ENCODE measurements at regions not wholly inside any gene's neighbourhood (a gene's known extent, or its start where the extent isn't known, plus 50 kb on each side); places are given as distances from the start of the nearest gene placed in this dataset.
"Not testable (repeated sequence)": the region's sequence is repeated elsewhere in the genome, so short reads cannot be mapped to it uniquely, and the experiment has no call there.

DNA sequence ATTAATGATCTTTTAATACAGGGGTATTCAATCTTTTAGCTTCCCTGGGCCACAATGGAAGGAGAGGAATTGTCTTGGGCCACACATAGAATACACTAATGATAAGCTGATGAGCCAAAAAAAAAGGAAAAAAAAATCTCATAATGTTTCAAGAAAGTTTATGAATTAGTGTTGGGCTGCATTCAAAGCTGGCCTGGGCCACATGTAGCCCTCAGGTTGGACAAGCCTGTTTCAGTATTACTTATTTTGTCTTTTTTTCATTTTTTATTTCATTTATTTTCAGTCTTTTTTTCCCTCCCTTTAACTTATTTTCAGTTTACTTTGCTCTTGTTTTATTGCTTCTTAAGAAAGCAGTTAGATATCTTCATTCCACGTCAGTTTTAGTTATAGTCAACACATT, 2171.8 kb upstream of the DEFB115 start:
- Histone ChIP-seq H3K36me3 (ENCODE audit: control insufficient read depth, insufficient read depth, low read length) (no peaks in the 10 kb centered on the region), H3K4me3 (ENCODE audit: low read depth, low read length) (no peak overlapping the region), H3K27me3 (ENCODE audit: control insufficient read depth, insufficient read depth, low read length) (no peaks in the 10 kb centered on the region)
- no peak for DNase-seq (ENCODE audit: low read depth)
- TF ChIP-seq, protein P1, sequence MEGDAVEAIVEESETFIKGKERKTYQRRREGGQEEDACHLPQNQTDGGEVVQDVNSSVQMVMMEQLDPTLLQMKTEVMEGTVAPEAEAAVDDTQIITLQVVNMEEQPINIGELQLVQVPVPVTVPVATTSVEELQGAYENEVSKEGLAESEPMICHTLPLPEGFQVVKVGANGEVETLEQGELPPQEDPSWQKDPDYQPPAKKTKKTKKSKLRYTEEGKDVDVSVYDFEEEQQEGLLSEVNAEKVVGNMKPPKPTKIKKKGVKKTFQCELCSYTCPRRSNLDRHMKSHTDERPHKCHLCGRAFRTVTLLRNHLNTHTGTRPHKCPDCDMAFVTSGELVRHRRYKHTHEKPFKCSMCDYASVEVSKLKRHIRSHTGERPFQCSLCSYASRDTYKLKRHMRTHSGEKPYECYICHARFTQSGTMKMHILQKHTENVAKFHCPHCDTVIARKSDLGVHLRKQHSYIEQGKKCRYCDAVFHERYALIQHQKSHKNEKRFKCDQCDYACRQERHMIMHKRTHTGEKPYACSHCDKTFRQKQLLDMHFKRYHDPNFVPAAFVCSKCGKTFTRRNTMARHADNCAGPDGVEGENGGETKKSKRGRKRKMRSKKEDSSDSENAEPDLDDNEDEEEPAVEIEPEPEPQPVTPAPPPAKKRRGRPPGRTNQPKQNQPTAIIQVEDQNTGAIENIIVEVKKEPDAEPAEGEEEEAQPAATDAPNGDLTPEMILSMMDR (IDR thresholded peaks at IDR 0.05; ENCODE audit: insufficient read depth, low read length, poor library complexity, severe bottlenecking) = no peak

DNA sequence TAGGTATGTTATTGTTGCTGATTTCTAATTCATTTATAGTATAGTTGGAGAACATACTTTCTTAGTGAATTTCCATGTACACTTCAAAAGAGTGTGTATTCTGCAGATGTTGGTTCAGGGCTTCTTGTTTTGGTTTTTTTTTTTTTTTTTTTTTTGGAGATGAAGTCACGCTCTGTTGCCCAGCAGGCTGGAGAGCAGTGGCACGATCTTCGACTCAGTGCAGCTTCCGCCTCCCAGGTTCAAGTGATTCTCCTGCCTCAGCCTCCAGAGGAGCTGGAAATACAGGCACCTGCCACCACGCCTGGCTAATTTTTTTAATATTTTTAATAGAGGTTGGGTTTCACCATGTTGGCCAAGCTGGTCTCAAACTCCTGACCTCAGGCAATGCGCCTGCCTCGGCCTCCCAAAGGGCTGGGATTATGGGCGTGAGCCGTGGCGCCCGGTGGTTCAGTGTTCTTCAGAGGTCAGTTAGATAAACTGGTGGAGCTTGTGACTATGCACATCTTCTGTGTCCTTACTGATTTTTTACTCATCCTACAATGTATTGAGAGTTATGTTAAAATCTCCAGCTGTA, 2171.2 kb upstream of the DEFB115 start:
- not testable (repeated sequence) for DNase-seq (ENCODE audit: low read depth); H3K36me3 ChIP-seq (ENCODE audit: control insufficient read depth, insufficient read depth, low read length); H3K27me3 ChIP-seq (ENCODE audit: control insufficient read depth, insufficient read depth, low read length); H3K4me3 ChIP-seq (ENCODE audit: low read depth, low read length)

DNA sequence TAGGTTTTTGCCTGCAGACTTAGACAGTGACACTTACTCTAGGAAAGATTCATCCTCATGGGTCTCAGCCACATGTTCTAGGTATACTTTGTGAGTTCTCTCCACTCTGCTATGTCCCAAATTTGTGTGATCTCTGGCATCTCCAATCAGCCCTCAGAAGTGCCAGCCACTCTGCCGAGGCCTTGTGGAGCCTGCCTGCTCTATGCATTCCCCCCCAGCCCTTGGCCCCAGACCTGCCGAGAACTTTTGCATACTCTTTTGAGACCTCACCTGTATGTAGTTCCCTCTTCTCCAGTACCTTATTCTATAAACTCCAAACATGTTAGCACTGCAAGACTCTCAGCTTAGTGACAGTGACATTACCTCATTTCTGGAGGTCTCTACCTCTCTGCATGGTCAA, 2170.5 kb upstream of the DEFB115 start:
- no peak overlapping the region for H3K4me3 ChIP-seq (ENCODE audit: low read depth, low read length)
- no peaks in the 10 kb centered on the region for H3K27me3 ChIP-seq (ENCODE audit: control insufficient read depth, insufficient read depth, low read length)
- no peak for DNase-seq (ENCODE audit: low read depth)
- no peaks in the 10 kb centered on the region for H3K36me3 ChIP-seq (ENCODE audit: control insufficient read depth, insufficient read depth, low read length)
- TF ChIP-seq, protein P1 (IDR thresholded peaks at IDR 0.05; ENCODE audit: insufficient read depth, low read length, poor library complexity, severe bottlenecking) = no peak

DNA sequence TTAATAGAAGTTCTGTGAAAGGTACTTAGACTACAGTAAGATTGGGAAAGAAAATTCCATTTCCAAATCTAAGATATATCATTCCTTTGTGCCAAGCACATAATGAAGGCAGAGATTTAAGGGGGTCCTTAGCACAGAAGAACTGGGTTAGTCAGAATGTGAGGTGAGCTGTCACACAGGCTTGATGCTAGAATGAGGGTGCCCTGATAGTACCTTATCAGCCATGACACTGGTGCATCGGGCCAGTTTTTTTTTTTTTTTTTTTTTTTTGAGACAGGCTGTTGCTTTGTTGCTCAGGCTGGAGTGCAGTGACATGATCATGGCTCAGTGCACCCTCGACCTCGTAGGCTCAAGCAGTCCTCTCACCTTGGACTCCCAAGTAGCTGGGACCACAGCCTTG, 2169.6 kb upstream of the DEFB115 start:
- not testable (repeated sequence) for H3K4me3 ChIP-seq (ENCODE audit: low read depth, low read length); H3K36me3 ChIP-seq (ENCODE audit: control insufficient read depth, insufficient read depth, low read length); DNase-seq (ENCODE audit: low read depth); H3K27me3 ChIP-seq (ENCODE audit: control insufficient read depth, insufficient read depth, low read length)

DNA sequence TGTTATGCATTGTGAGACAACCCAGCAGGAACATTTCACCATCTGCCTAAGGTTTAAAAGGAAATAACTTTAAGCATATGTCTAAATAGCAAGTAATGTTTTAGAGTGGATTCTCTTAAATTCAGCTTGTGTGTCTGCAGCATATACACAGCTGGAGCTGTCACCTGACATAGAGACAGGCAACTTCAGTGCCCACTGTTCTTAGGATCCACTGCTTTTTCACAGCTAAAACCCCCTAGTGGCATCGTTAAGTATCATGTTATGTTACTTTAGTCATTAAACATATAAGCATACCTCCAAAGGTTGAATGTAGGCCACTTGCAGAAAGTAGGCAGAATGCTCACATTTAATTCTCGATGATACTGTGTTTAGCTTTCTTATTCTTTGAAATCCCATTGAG, 2169.0 kb upstream of the DEFB115 start:
- not testable (repeated sequence) for DNase-seq (ENCODE audit: low read depth); H3K4me3 ChIP-seq (ENCODE audit: low read depth, low read length); H3K36me3 ChIP-seq (ENCODE audit: control insufficient read depth, insufficient read depth, low read length); H3K27me3 ChIP-seq (ENCODE audit: control insufficient read depth, insufficient read depth, low read length)

DNA sequence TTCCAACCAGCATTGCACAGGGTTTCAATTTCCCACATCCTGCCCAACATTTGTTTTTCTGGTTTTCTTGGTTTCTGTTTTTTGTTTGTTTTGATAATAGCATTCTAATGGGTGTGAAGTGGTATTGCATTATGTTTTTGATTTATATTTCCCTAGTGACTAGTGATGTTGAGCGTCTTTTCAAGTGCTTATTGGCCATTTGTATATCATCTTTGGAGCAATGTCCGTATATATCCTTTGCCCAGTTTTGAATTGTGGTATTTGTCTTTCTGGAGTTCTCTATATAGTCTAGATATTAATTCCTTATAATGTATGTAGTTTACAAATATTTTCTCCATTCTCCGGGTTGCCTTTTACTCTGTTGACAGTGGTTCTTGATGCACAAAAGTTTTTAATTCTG, 2168.1 kb upstream of the DEFB115 start:
- DNase-seq (ENCODE audit: low read depth); H3K36me3 ChIP-seq (ENCODE audit: control insufficient read depth, insufficient read depth, low read length); H3K4me3 ChIP-seq (ENCODE audit: low read depth, low read length); H3K27me3 ChIP-seq (ENCODE audit: control insufficient read depth, insufficient read depth, low read length): not testable (repeated sequence)

DNA sequence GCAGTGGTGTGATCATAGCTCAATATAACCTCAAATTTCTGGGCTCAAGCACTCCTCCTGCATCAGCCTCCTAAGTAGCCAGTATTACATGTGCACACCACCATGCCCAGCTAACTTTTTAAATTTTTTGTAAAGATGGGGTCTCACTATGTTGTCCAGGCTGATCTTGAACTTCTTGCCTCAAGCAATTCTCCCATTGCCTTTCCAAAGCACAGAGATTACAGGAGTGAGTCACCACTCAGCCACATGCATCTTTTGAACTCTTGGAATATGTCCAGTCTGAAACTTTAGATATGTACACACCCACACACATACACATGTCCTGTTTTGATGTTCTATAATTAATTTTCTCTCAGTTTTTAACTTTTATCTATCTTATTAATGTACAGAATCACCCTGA, 2163.5 kb upstream of the DEFB115 start:
- H3K36me3 ChIP-seq (ENCODE audit: control insufficient read depth, insufficient read depth, low read length); DNase-seq (ENCODE audit: low read depth); H3K4me3 ChIP-seq (ENCODE audit: low read depth, low read length); H3K27me3 ChIP-seq (ENCODE audit: control insufficient read depth, insufficient read depth, low read length): not testable (repeated sequence)

DNA sequence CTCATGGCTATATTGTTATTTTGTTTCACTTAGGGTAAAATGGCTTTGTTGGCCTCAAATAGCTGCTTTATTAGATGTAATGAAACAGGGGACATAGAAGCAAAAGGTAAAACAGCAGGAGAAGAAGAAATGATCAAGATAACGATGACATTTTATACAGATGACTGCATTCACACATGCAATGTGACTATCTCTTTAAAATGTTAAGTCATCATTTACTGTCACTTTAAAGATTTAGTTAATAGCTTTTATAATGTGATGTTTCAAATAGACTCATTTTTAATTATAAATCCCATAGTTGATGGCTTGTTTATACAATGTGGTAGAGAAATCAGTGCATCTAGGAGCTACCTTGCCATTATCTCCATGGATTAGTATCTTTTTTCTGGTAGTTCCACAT, 2160.8 kb upstream of the DEFB115 start:
- DNase-seq (ENCODE audit: low read depth); H3K27me3 ChIP-seq (ENCODE audit: control insufficient read depth, insufficient read depth, low read length); H3K36me3 ChIP-seq (ENCODE audit: control insufficient read depth, insufficient read depth, low read length); H3K4me3 ChIP-seq (ENCODE audit: low read depth, low read length): not testable (repeated sequence)

DNA sequence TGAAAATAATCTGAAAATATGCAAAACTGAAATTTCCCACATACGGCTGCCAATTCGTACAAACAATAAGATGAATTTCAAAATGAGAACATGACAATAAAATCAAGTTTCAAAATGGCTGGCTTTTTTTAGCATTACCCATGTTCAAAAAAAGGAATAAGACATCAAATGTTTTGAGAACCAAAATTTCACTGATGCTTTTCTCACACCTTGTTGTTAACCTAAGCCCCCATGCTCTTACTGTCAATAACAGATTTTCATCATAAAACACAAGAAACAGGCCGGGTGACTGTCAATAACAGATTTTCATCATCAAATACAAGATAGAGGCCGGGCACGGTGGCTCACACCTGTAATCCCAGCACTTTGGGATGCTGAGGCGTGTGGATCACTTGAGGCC, 2149.6 kb upstream of the DEFB115 start:
- not testable (repeated sequence) for H3K36me3 ChIP-seq (ENCODE audit: control insufficient read depth, insufficient read depth, low read length); H3K27me3 ChIP-seq (ENCODE audit: control insufficient read depth, insufficient read depth, low read length); DNase-seq (ENCODE audit: low read depth); H3K4me3 ChIP-seq (ENCODE audit: low read depth, low read length)

DNA sequence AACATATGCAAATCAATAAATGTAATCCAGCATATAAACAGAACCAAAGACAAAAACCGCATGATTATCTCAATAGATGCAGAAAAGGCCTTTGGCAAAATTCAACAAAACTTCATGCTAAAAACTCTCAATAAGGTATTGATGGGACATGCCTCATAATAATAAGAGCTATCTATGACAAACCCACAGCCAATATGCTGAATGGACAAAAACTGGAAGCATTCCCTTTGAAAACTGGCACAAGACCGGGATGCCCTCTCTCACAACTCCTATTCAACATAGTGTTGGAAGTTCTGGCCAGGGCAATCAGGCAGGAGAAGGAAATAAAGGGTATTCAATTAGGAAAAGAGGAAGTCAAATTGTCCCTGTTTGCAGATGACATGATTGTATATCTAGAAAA, 2148.1 kb upstream of the DEFB115 start:
- H3K27me3 ChIP-seq (ENCODE audit: control insufficient read depth, insufficient read depth, low read length); H3K36me3 ChIP-seq (ENCODE audit: control insufficient read depth, insufficient read depth, low read length); H3K4me3 ChIP-seq (ENCODE audit: low read depth, low read length); DNase-seq (ENCODE audit: low read depth): not testable (repeated sequence)

DNA sequence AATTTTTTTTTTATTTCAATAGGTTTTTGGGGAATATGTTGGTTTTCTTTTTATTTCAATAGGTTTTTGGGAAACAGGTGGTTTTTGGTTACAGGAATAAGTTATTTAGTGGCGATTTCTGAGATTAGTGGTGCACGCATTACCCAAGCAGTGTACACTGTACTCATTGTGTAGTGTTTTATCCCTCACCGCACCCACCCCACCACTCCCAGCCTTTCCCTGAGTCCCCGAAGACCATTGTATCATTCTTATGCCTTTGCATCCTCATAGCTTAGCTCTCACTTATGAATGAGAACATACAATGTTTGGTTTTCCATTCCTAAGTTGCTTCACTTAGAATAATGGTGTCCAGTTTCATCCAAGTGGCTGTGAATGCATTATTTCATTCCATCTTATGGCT, 2142.4 kb upstream of the DEFB115 start:
- not testable (repeated sequence) for H3K4me3 ChIP-seq (ENCODE audit: low read depth, low read length); DNase-seq (ENCODE audit: low read depth); H3K36me3 ChIP-seq (ENCODE audit: control insufficient read depth, insufficient read depth, low read length); H3K27me3 ChIP-seq (ENCODE audit: control insufficient read depth, insufficient read depth, low read length)
